Large intestine (tissue), 3 donors: ENCODE measurements at regions not wholly inside any gene's neighbourhood (a gene's known extent, or its start where the extent isn't known, plus 50 kb on each side); places are given as distances from the start of the nearest gene placed in this dataset.

Source experiments
- DNase-seq, 2 donors: peaks; one replicate each; pipeline versions ENCODE4 v3.0.0 to v3.0.0-alpha.2; 2013
- H3K27ac ChIP-seq: one replicate; pipeline ENCODE4 v1.5.1; 2013; ENCODE audit warnings: low read length
- H3K27me3 ChIP-seq: 2 replicates; pipeline ENCODE4 v1.6.1; 2013; ENCODE audit warnings: low read length; ENCODE audit not compliant: control insufficient read depth, insufficient read depth
- H3K36me3 ChIP-seq: 2 replicates; pipeline ENCODE4 v1.6.1; 2013; ENCODE audit warnings: low read length; ENCODE audit not compliant: control insufficient read depth, insufficient read depth
- H3K4me1 ChIP-seq: one replicate; pipeline ENCODE4 v1.6.1; 2013; ENCODE audit warnings: low read length; ENCODE audit not compliant: control insufficient read depth, insufficient read depth
- H3K4me3 ChIP-seq: one replicate; pipeline ENCODE4 v1.5.1; 2013; ENCODE audit warnings: low read length
- H3K9me3 ChIP-seq: one replicate; pipeline ENCODE4 v1.6.1; 2013; ENCODE audit warnings: mild to moderate bottlenecking, low read depth, low read length, moderate library complexity; ENCODE audit not compliant: control insufficient read depth
- WGBS: methylation state at CpG from one replicate; pipeline ENCODE4 v1.1.5; 2013; ENCODE audit warnings: low lambda C conversion rate; ENCODE audit not compliant: insufficient coverage; 5-methylcytosine and 5-hydroxymethylcytosine counted together

- H3K4me3 ChIP-seq: no peak overlapping the region
- DNase-seq: no peak
- no peaks in the 10 kb centered on the region for H3K27me3 ChIP-seq
- H3K36me3 ChIP-seq: no peaks in the 10 kb centered on the region
- WGBS: no CpG with 5 or more reads among the region's 1 CpG
- no peak overlapping the region for H3K27ac ChIP-seq
- H3K4me1 ChIP-seq: no peaks in the 10 kb centered on the region
- no peaks in the 10 kb centered on the region for H3K9me3 ChIP-seq
Measured at GRCh38 chr2:181376999-181377398, 80.2 kb upstream of the ITGA4 start.

DNA sequence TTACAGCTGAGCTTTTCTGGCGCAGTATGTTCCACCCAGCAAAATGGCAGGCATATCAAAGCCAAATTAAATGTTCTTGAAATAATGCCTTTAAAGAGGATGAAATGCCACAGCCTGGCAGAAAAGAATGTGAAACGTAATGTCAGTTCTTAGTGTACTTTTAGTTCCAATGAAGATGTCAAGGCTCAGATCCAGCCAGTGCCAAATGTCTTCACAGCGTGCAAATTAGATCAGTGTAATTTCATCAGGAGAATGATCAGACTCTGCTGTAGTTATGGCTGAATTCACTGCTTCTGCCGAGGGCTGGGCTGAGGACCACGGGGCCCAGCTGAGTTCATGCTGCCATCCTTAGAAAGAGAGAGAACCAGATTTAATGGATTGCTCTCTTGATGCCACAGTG, 78.7 kb upstream of the ITGA4 start:
- 100% methylated on average over 1 of the region's 5 CpGs for WGBS
- H3K9me3 ChIP-seq: no peaks in the 10 kb centered on the region
- H3K4me1 ChIP-seq: no peaks in the 10 kb centered on the region
- H3K27ac ChIP-seq: no peak overlapping the region
- H3K4me3 ChIP-seq: no peak overlapping the region
- H3K27me3 ChIP-seq: no peaks in the 10 kb centered on the region
- no peaks in the 10 kb centered on the region for H3K36me3 ChIP-seq
- DNase-seq: no peak

- no CpG with 5 or more reads among the region's 3 CpGs for WGBS
- Histone ChIP-seq H3K4me3 (no peak overlapping the region), H3K9me3 (no peaks in the 10 kb centered on the region), H3K27ac (no peak overlapping the region), H3K4me1 (no peaks in the 10 kb centered on the region), H3K36me3 (no peaks in the 10 kb centered on the region), H3K27me3 (no peaks in the 10 kb centered on the region)
- DNase-seq: no peak
Measured at GRCh38 chr2:181380581-181380980, 76.6 kb upstream of the ITGA4 start.

GRCh38 chr2:181384923-181385322, 72.3 kb upstream of the ITGA4 start:
- H3K4me1 ChIP-seq: no peaks in the 10 kb centered on the region
- no peaks in the 10 kb centered on the region for H3K27me3 ChIP-seq
- no peaks in the 10 kb centered on the region for H3K9me3 ChIP-seq
- H3K4me3 ChIP-seq: no peak overlapping the region
- WGBS: 100% methylated on average over 2 of the region's 2 CpGs
- no peaks in the 10 kb centered on the region for H3K36me3 ChIP-seq
- no peak overlapping the region for H3K27ac ChIP-seq
- no peak for DNase-seq

DNA sequence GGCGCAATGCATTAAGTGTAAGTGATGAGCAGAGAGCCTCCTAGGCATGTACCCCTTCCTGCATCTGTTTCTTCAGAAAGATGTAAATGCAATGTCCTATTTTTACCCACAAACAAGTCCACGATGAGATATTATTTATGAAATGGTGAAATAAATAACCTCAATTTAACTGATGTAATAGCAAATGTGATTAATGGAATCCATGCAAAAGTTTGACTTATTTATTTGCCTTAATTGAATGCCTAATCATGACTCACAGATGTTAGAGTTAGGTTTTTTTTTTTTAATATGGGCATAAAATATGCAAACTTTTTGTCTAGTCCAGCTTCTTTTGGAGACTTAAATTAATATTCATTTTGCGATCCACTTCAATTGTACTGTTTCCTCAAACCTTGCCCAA, 67.7 kb upstream of the ITGA4 start:
- Histone ChIP-seq H3K4me1 (no peaks in the 10 kb centered on the region), H3K27me3 (no peaks in the 10 kb centered on the region), H3K36me3 (no peaks in the 10 kb centered on the region), H3K27ac (no peak overlapping the region), H3K4me3 (no peak overlapping the region), H3K9me3 (no peaks in the 10 kb centered on the region)
- WGBS: 100% methylated on average over 2 of the region's 3 CpGs
- DNase-seq: no peak

- H3K36me3 ChIP-seq: no peaks in the 10 kb centered on the region
- H3K27ac ChIP-seq: no peak overlapping the region
- no peaks in the 10 kb centered on the region for H3K9me3 ChIP-seq
- H3K4me3 ChIP-seq: no peak overlapping the region
- peak in 1 of 2 donors; percentile 24 for DNase-seq
- no peaks in the 10 kb centered on the region for H3K4me1 ChIP-seq
- 40% methylated on average over 1 of the region's 1 CpG for WGBS
- no peaks in the 10 kb centered on the region for H3K27me3 ChIP-seq
Measured at GRCh38 chr2:181393472-181393871, 63.7 kb upstream of the ITGA4 start.

GRCh38 chr2:181394741-181395437, 62.3 kb upstream of the ITGA4 start:
- Histone ChIP-seq H3K9me3 (no peaks in the 10 kb centered on the region), H3K4me3 (no peak overlapping the region), H3K27ac (no peak overlapping the region), H3K27me3 (no peaks in the 10 kb centered on the region), H3K4me1 (no peaks in the 10 kb centered on the region), H3K36me3 (no peaks in the 10 kb centered on the region)
- WGBS: 71% methylated on average over 3 of the region's 4 CpGs
- DNase-seq: no peak

GRCh38 chr2:181395851-181396250, 61.3 kb upstream of the ITGA4 start:
- Histone ChIP-seq H3K4me3 (no peak overlapping the region), H3K36me3 (no peaks in the 10 kb centered on the region), H3K4me1 (no peaks in the 10 kb centered on the region), H3K9me3 (no peaks in the 10 kb centered on the region), H3K27ac (no peak overlapping the region), H3K27me3 (no peaks in the 10 kb centered on the region)
- no CpG with 5 or more reads among the region's 2 CpGs for WGBS
- DNase-seq: no peak

- no peaks in the 10 kb centered on the region for H3K27me3 ChIP-seq
- WGBS: 78% methylated on average over 4 of the region's 6 CpGs
- DNase-seq: no peak
Measured at GRCh38 chr2:181396256-181397123, 60.7 kb upstream of the ITGA4 start.

GRCh38 chr2:181397331-181397730, 59.9 kb upstream of the ITGA4 start:
- H3K4me3 ChIP-seq: no peak overlapping the region
- no peaks in the 10 kb centered on the region for H3K27me3 ChIP-seq
- WGBS: no CpG with 5 or more reads among the region's 4 CpGs
- no peaks in the 10 kb centered on the region for H3K36me3 ChIP-seq
- DNase-seq: no peak
- H3K9me3 ChIP-seq: no peaks in the 10 kb centered on the region
- no peak overlapping the region for H3K27ac ChIP-seq
- no peaks in the 10 kb centered on the region for H3K4me1 ChIP-seq

More at GRCh38 chr2:181396256-181397123, 60.7 kb upstream of the ITGA4 start:
- Histone ChIP-seq H3K27ac (no peak overlapping the region), H3K4me1 (no peaks in the 10 kb centered on the region), H3K9me3 (no peaks in the 10 kb centered on the region), H3K4me3 (no peak overlapping the region), H3K36me3 (no peaks in the 10 kb centered on the region)
